Transverse colon (tissue), 3 donors: ENCODE measurements at regions not wholly inside any gene's neighbourhood (a gene's known extent, or its start where the extent isn't known, plus 50 kb on each side); places are given as distances from the start of the nearest gene placed in this dataset.

Experiments
- CTCF ChIP-seq, 5 experiments: fragments of 200-600 bp in 3 of 5; fragments of 450-650 bp in 2 of 5; sonication (generic) in 3 of 5; IDR thresholded peaks; 1 replicate in 2 of 5; 2 replicates in 3 of 5; pipeline ENCODE4 v1.5.1; 2016 to 2017; ENCODE audit warnings: antibody characterized with exemption in 5 of 5, inconsistent platforms in 3 of 5, mild to moderate bottlenecking in 2 of 5, moderate library complexity in 1 of 5
- EP300 ChIP-seq: sonication (generic); formaldehyde crosslinking; IDR thresholded peaks from one replicate; pipeline ENCODE4 v1.6.1; 2017; ENCODE audit warnings: antibody characterized with exemption, low read depth
- POLR2A ChIP-seq: fragments of 450-650 bp; IDR thresholded peaks from one replicate; pipeline ENCODE4 v1.6.1; 2016; ENCODE audit warnings: antibody characterized with exemption, mild to moderate bottlenecking, moderate library complexity

DNA sequence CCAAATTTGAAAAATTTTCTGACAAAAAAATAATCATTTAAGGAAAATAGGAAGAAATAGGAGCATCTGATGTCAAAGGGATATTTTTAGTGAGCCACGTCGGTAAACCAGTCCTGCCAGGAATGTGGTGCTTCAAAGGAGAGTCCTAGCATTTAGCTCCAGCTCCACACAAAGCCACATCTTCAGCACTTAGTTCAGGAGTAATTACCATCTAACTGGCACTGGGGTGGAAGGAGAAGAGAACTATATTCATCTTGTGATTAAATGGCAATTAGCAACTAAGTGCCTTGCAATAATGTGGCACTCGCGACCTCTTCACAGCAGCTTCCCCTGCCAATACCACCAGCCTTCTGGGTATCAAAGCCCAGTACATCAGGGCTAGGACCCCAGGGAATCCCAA is 409.1 kb downstream of the SETD4 start:
- no peak for TF ChIP-seq CTCF (IDR thresholded peaks at IDR 0.05)
- no peak for TF ChIP-seq POLR2A
- no peak for TF ChIP-seq EP300
